H9 (cell line): ENCODE measurements at regions not wholly inside any gene's neighbourhood (a gene's known extent, or its start where the extent isn't known, plus 50 kb on each side); places are given as distances from the start of the nearest gene placed in this dataset.

ENCODE experiments used
- DNase-seq: peaks from one replicate; pipeline ENCODE4 v3.0.0-alpha.2; 2017
- H2AFZ ChIP-seq: one replicate; pipeline ENCODE4 v1.6.1; 2013; ENCODE audit warnings: mild to moderate bottlenecking, low read length, control low read depth, moderate library complexity
- H2AK5ac ChIP-seq: 2 replicates; pipeline ENCODE4 v1.6.1; 2013; ENCODE audit warnings: low read length, control low read depth, mixed read lengths; ENCODE audit not compliant: insufficient read length
- H2BK120ac ChIP-seq: one replicate; pipeline ENCODE4 v1.6.1; 2013; ENCODE audit warnings: low read depth, mild to moderate bottlenecking, low read length, control low read depth, inconsistent platforms; ENCODE audit not compliant: poor library complexity, severe bottlenecking
- H2BK12ac ChIP-seq: 2 replicates; pipeline ENCODE4 v1.6.1; 2013; ENCODE audit warnings: low read length, control low read depth, mixed read lengths, low read depth; ENCODE audit not compliant: insufficient read length
- H2BK15ac ChIP-seq: 2 replicates; pipeline ENCODE4 v1.6.1; 2013; ENCODE audit warnings: low read depth, low read length, control low read depth
- H2BK20ac ChIP-seq: one replicate; pipeline ENCODE4 v1.6.1; 2013; ENCODE audit warnings: low read depth, mild to moderate bottlenecking, low read length, control low read depth, inconsistent platforms; ENCODE audit not compliant: poor library complexity, severe bottlenecking
- H2BK5ac ChIP-seq: 2 replicates; pipeline ENCODE4 v1.6.1; 2013; ENCODE audit warnings: low read length, control low read depth, mixed read lengths; ENCODE audit not compliant: insufficient read length
- H3K14ac ChIP-seq: 2 replicates; pipeline ENCODE4 v1.6.1; 2013; ENCODE audit warnings: low read length, control low read depth; ENCODE audit not compliant: insufficient read depth
- H3K18ac ChIP-seq: 2 replicates; pipeline ENCODE4 v1.6.1; 2013; ENCODE audit warnings: low read depth, mild to moderate bottlenecking, mixed read lengths, low read length, control low read depth; ENCODE audit not compliant: insufficient read length
- H3K23ac ChIP-seq: 2 replicates; pipeline ENCODE4 v1.6.1; 2013; ENCODE audit warnings: low read length, control low read depth, mixed read lengths, low read depth; ENCODE audit not compliant: insufficient read length
- H3K23me2 ChIP-seq: 2 replicates; pipeline ENCODE4 v1.6.1; 2013; ENCODE audit warnings: low read depth, mild to moderate bottlenecking, mixed read lengths, low read length, control low read depth; ENCODE audit not compliant: insufficient read length, poor library complexity, severe bottlenecking
- H3K27ac ChIP-seq: 2 replicates; pipeline ENCODE4 v1.5.1; 2013; ENCODE audit warnings: low read length, control low read depth, mixed read lengths, low read depth; ENCODE audit not compliant: insufficient read length
- H3K27me3 ChIP-seq: 2 replicates; pipeline ENCODE4 v1.6.1; 2013; ENCODE audit warnings: low read length, control low read depth, inconsistent platforms; ENCODE audit not compliant: insufficient read depth
- H3K4ac ChIP-seq: 2 replicates; pipeline ENCODE4 v1.6.1; 2013; ENCODE audit warnings: low read depth, mild to moderate bottlenecking, control low read depth, inconsistent platforms, low read length, moderate library complexity
- H3K4me1 ChIP-seq: 2 replicates; pipeline ENCODE4 v1.6.1; 2013; ENCODE audit warnings: low read length, control low read depth, inconsistent platforms; ENCODE audit not compliant: insufficient read depth
- H3K4me2 ChIP-seq: 2 replicates; pipeline ENCODE4 v1.6.1; 2013; ENCODE audit warnings: low read length, control low read depth, mixed read lengths; ENCODE audit not compliant: insufficient read length, insufficient read depth
- H3K56ac ChIP-seq: 2 replicates; pipeline ENCODE4 v1.6.1; 2013; ENCODE audit warnings: low read depth, mild to moderate bottlenecking, mixed read lengths, low read length, control low read depth; ENCODE audit not compliant: insufficient read length
- H3K79me1 ChIP-seq: 2 replicates; pipeline ENCODE4 v1.6.1; 2013; ENCODE audit warnings: low read depth, mild to moderate bottlenecking, moderate library complexity, low read length, control low read depth, inconsistent platforms; ENCODE audit not compliant: insufficient read depth, poor library complexity, severe bottlenecking
- H3K79me2 ChIP-seq: 2 replicates; pipeline ENCODE4 v1.6.1; 2013; ENCODE audit warnings: low read length, control low read depth, inconsistent platforms; ENCODE audit not compliant: insufficient read depth
- H3K9ac ChIP-seq: 2 replicates; pipeline ENCODE4 v1.6.1; 2013; ENCODE audit warnings: low read length, control low read depth, mixed read lengths; ENCODE audit not compliant: insufficient read length; ENCODE audit errors: extremely low read depth
- H3K9me3 ChIP-seq: one replicate; pipeline ENCODE4 v1.6.1; 2013; ENCODE audit warnings: low read depth, low read length, inconsistent platforms; ENCODE audit not compliant: control insufficient read depth
- H3T11ph ChIP-seq: one replicate; pipeline ENCODE4 v1.6.1; 2013; ENCODE audit warnings: mild to moderate bottlenecking, low read length, control low read depth, inconsistent platforms
- H4K20me1 ChIP-seq: one replicate; pipeline ENCODE4 v1.6.1; 2013; ENCODE audit not compliant: control insufficient read depth, insufficient read length, insufficient read depth
- H4K5ac ChIP-seq: 2 replicates; pipeline ENCODE4 v1.6.1; 2013; ENCODE audit warnings: low read depth, mild to moderate bottlenecking, mixed read lengths, low read length, control low read depth; ENCODE audit not compliant: insufficient read length
- H4K8ac ChIP-seq: replicated peaks from 2 replicates; pipeline ENCODE4 v1.6.1; 2013; ENCODE audit warnings: low read length, control low read depth, mixed read lengths, low read depth; ENCODE audit not compliant: insufficient read length
- H4K91ac ChIP-seq: 2 replicates; pipeline ENCODE4 v1.6.1; 2013; ENCODE audit warnings: low read depth, mild to moderate bottlenecking, moderate library complexity, mixed read lengths, low read length, control low read depth; ENCODE audit not compliant: insufficient read length
- H3K27ac Mint-ChIP-seq, 3 experiments: 2 replicates in 2 of 3; 3 replicates in 1 of 3; pipeline ENCODE4 v1.8.0; 2020 to 2021; ENCODE audit warnings: mixed read lengths in 3 of 3, mild to moderate bottlenecking in 1 of 3, moderate library complexity in 1 of 3
- H3K27me3 Mint-ChIP-seq: 2 replicates; pipeline ENCODE4 v1.8.0; 2021; ENCODE audit warnings: low read depth, mild to moderate bottlenecking, moderate library complexity, mixed read lengths
- H3K36me3 Mint-ChIP-seq, 3 experiments: 2 replicates in 2 of 3; 3 replicates in 1 of 3; pipeline ENCODE4 v1.8.0; 2020 to 2021; ENCODE audit warnings: low read depth in 3 of 3, mixed read lengths in 3 of 3; ENCODE audit not compliant: insufficient read depth in 1 of 3
- H3K4me1 Mint-ChIP-seq, 2 experiments: 2 replicates each; pipeline ENCODE4 v1.8.0; 2020; ENCODE audit warnings: mixed read lengths in 2 of 2
- H3K4me3 Mint-ChIP-seq, 2 experiments: 2 replicates in 1 of 2; 3 replicates in 1 of 2; pipeline ENCODE4 v1.8.0; 2020 to 2021; ENCODE audit warnings: mild to moderate bottlenecking in 2 of 2, mixed read lengths in 2 of 2, moderate library complexity in 1 of 2
- H3K9me3 Mint-ChIP-seq, 2 experiments: 2 replicates in 1 of 2; 3 replicates in 1 of 2; pipeline ENCODE4 v1.8.0; 2020; ENCODE audit warnings: mild to moderate bottlenecking in 2 of 2, mixed read lengths in 2 of 2, moderate library complexity in 1 of 2
- WGBS: extraction: QIAGEN DNeasy Blood & Tissue Kit; methylation state at CpG from one replicate; pipeline ENCODE4 v1.1.7; 2013; ENCODE audit warnings: missing lambda C conversion rate, low lambda C conversion rate, mixed read lengths; ENCODE audit not compliant: insufficient read length; ENCODE audit errors: extremely low coverage; 5-methylcytosine and 5-hydroxymethylcytosine counted together
- TF ChIP-seq, protein P1 (sequence below): fragments of 200-600 bp; sonication (generic); conservative IDR thresholded peaks from 3 replicates; pipeline ENCODE4 v1.8.0; 2021; ENCODE audit warnings: antibody characterized with exemption, mild to moderate bottlenecking

DNA sequence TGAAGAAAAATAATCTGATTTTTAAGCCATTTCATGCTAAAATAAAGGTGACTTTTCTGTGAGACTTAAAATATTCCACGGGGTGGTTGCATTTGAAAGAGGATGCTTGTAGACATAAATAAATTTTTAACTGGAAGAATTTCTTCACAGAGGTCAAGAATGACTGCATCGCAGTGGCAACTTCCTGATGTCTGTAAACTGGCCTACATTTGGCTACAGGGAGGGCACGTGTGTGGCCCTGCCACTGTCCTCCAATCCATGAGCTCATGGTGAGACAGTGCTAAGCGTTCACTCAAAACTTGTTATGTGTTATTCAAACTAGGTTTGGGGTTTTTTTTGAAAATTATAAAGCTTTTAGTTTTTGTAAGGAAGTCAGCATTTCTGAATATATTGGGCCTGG, 1089.3 kb downstream of the EFNB2 start:
- Histone ChIP-seq H2BK15ac (no peak overlapping the region), H3K4ac (no peak overlapping the region), H3K14ac (no peak overlapping the region), H3K27ac (no peak overlapping the region), H3K4me1 (no peaks in the 10 kb centered on the region), H3K9me3 (no peaks in the 10 kb centered on the region), H3K23ac (no peak overlapping the region), H4K20me1 (no peaks in the 10 kb centered on the region), H2BK20ac (no peak overlapping the region), H2AK5ac (no peak overlapping the region), H4K8ac (no peak overlapping the region), H4K91ac (no peak overlapping the region), H3K79me2 (no peaks in the 10 kb centered on the region), H3T11ph (no peak overlapping the region), H4K5ac (no peak overlapping the region), H2BK12ac (no peak overlapping the region), H3K79me1 (no peaks in the 10 kb centered on the region), H2AFZ (no peak overlapping the region), H3K56ac (no peak overlapping the region), H3K23me2 (no peaks in the 10 kb centered on the region), H3K18ac (no peak overlapping the region), H3K27me3 (no peaks in the 10 kb centered on the region), H2BK5ac (no peak overlapping the region), H3K4me2 (no peak overlapping the region), H2BK120ac (no peak overlapping the region), H3K9ac (no peak overlapping the region)
- WGBS = no CpG with 5 or more reads among the region's 4 CpGs
- Mint-ChIP-seq H3K27me3 (no peaks in the 10 kb centered on the region), H3K4me3 (no peak overlapping the region), H3K4me1 (no peaks in the 10 kb centered on the region), H3K9me3 (no peaks in the 10 kb centered on the region), H3K36me3 (no peaks in the 10 kb centered on the region), H3K27ac (no peak overlapping the region)
- TF ChIP-seq, protein P1, sequence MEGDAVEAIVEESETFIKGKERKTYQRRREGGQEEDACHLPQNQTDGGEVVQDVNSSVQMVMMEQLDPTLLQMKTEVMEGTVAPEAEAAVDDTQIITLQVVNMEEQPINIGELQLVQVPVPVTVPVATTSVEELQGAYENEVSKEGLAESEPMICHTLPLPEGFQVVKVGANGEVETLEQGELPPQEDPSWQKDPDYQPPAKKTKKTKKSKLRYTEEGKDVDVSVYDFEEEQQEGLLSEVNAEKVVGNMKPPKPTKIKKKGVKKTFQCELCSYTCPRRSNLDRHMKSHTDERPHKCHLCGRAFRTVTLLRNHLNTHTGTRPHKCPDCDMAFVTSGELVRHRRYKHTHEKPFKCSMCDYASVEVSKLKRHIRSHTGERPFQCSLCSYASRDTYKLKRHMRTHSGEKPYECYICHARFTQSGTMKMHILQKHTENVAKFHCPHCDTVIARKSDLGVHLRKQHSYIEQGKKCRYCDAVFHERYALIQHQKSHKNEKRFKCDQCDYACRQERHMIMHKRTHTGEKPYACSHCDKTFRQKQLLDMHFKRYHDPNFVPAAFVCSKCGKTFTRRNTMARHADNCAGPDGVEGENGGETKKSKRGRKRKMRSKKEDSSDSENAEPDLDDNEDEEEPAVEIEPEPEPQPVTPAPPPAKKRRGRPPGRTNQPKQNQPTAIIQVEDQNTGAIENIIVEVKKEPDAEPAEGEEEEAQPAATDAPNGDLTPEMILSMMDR = no peak
- no peak for DNase-seq
